ENCODE measurements at regions not wholly inside any gene's neighbourhood (a gene's known extent, or its start where the extent isn't known, plus 50 kb on each side); places are given as distances from the start of the nearest gene placed in this dataset.

- no peak for TF ChIP-seq POLR2AphosphoS5 (IDR thresholded peaks at IDR 0.05; ENCODE audit: low read depth, low read length)
- no peak for TF ChIP-seq TAF1 (IDR thresholded peaks at IDR 0.05; ENCODE audit: low read depth, low read length)
- no peak for TF ChIP-seq POLR2A (IDR thresholded peaks at IDR 0.05; ENCODE audit: low read depth, low read length)
These were observed 459.7 kb downstream of the TBL1XR1 start for GRCh38 chr3:176737480-176738110.

Data from GM12891 (cell line).